ENCODE measurements at regions not wholly inside any gene's neighbourhood (a gene's known extent, or its start where the extent isn't known, plus 50 kb on each side); places are given as distances from the start of the nearest gene placed in this dataset.

DNA sequence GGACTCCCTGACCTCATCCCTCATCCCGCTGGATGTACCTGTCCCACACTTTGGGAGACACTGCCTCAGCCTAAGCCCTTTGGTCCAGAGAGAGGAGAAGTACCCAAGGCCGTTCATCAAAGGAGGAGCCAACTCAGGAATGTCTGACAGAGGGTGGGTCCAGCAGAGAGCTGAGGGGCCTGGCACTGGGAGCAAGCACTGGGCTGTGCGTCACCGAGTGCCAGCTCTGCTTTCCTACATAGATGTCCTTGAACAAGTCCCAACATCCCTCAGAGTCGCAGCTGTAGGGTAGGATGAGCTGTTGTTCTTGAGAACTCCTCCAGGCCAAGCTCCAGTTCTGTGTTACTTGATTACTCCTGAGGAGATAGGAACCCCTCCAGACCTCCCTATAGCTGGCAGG, 68.8 kb upstream of the ACOT11 start:
- TF ChIP-seq, protein P1, sequence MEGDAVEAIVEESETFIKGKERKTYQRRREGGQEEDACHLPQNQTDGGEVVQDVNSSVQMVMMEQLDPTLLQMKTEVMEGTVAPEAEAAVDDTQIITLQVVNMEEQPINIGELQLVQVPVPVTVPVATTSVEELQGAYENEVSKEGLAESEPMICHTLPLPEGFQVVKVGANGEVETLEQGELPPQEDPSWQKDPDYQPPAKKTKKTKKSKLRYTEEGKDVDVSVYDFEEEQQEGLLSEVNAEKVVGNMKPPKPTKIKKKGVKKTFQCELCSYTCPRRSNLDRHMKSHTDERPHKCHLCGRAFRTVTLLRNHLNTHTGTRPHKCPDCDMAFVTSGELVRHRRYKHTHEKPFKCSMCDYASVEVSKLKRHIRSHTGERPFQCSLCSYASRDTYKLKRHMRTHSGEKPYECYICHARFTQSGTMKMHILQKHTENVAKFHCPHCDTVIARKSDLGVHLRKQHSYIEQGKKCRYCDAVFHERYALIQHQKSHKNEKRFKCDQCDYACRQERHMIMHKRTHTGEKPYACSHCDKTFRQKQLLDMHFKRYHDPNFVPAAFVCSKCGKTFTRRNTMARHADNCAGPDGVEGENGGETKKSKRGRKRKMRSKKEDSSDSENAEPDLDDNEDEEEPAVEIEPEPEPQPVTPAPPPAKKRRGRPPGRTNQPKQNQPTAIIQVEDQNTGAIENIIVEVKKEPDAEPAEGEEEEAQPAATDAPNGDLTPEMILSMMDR (IDR thresholded peaks at IDR 0.05) = no peak
- TF ChIP-seq POLR2A (IDR thresholded peaks at IDR 0.05) = no peak

Data from lower leg skin (tissue), 3 donors.